GM23338 (cell line): ENCODE measurements at regions not wholly inside any gene's neighbourhood (a gene's known extent, or its start where the extent isn't known, plus 50 kb on each side); places are given as distances from the start of the nearest gene placed in this dataset.

ENCODE experiments used
- ATAC-seq: fragments of 200-7000 bp; cut with Tn5 transposase; 3 replicates; pipeline ENCODE4 v1.9.1; 2020
- DNase-seq: peaks from one replicate; pipeline ENCODE4 v3.0.0-alpha.2; 2015; ENCODE audit warnings: low spot score
- H2AFZ ChIP-seq: fragments of 200-600 bp; sonication (generic); 2 replicates; pipeline ENCODE4 v1.8.0; 2016; ENCODE audit warnings: antibody characterized with exemption, mild to moderate bottlenecking, moderate library complexity
- H3F3A ChIP-seq: fragments of 200-600 bp; sonication (generic); replicated peaks from 2 replicates; pipeline ENCODE4 v1.8.0; 2017; ENCODE audit warnings: antibody characterized with exemption, mixed run types, low read depth
- H3K27ac ChIP-seq: fragments of 200-600 bp; sonication (generic); 2 replicates; pipeline ENCODE4 v1.6.1; 2016; ENCODE audit warnings: low read depth
- H3K27me3 ChIP-seq: fragments of 200-600 bp; sonication (generic); 2 replicates; pipeline ENCODE4 v1.8.0; 2016; ENCODE audit warnings: mild to moderate bottlenecking, mixed run types, moderate library complexity; ENCODE audit not compliant: insufficient read depth
- H3K36me3 ChIP-seq: fragments of 200-600 bp; sonication (generic); 2 replicates; pipeline ENCODE4 v1.8.0; 2016; ENCODE audit warnings: mild to moderate bottlenecking; ENCODE audit not compliant: insufficient read depth
- H3K4me1 ChIP-seq: fragments of 200-600 bp; sonication (generic); 2 replicates; pipeline ENCODE4 v1.8.0; 2016; ENCODE audit warnings: mild to moderate bottlenecking, moderate library complexity; ENCODE audit not compliant: insufficient read depth
- H3K4me2 ChIP-seq: fragments of 200-600 bp; sonication (generic); 2 replicates; pipeline ENCODE4 v1.7.1; 2017; ENCODE audit warnings: mixed run types
- H3K4me3 ChIP-seq: fragments of 200-600 bp; sonication (generic); 2 replicates; pipeline ENCODE4 v1.6.1; 2016; ENCODE audit warnings: mixed run types
- H3K79me2 ChIP-seq: fragments of 200-600 bp; sonication (generic); replicated peaks from 2 replicates; pipeline ENCODE4 v1.8.0; 2017; ENCODE audit warnings: mild to moderate bottlenecking; ENCODE audit not compliant: insufficient read depth
- H3K9me2 ChIP-seq: fragments of 200-600 bp; sonication (generic); 2 replicates; pipeline ENCODE4 v1.8.0; 2017; ENCODE audit not compliant: insufficient read depth
- H4K20me1 ChIP-seq: fragments of 200-600 bp; sonication (generic); replicated peaks from 2 replicates; pipeline ENCODE4 v1.8.0; 2017; ENCODE audit warnings: mild to moderate bottlenecking; ENCODE audit not compliant: insufficient read depth
- H3K27ac Mint-ChIP-seq: 2 replicates; pipeline ENCODE4 v1.8.0; 2020; ENCODE audit warnings: inconsistent platforms, mild to moderate bottlenecking, moderate library complexity, mixed read lengths
- H3K27me3 Mint-ChIP-seq: 3 replicates; pipeline ENCODE4 v1.8.0; 2022; ENCODE audit warnings: low read depth, mild to moderate bottlenecking, moderate library complexity, mixed read lengths, inconsistent platforms; ENCODE audit not compliant: insufficient read depth, poor library complexity
- H3K36me3 Mint-ChIP-seq: 3 replicates; pipeline ENCODE4 v1.8.0; 2021; ENCODE audit warnings: low read depth, mild to moderate bottlenecking, inconsistent platforms, moderate library complexity, mixed read lengths
- H3K4me1 Mint-ChIP-seq: 3 replicates; pipeline ENCODE4 v1.8.0; 2020; ENCODE audit warnings: mild to moderate bottlenecking, inconsistent platforms, mixed read lengths
- H3K4me3 Mint-ChIP-seq: 3 replicates; pipeline ENCODE4 v1.8.0; 2021; ENCODE audit warnings: moderate library complexity, mild to moderate bottlenecking, inconsistent platforms, mixed read lengths
- H3K9me3 Mint-ChIP-seq: 3 replicates; pipeline ENCODE4 v1.8.0; 2020; ENCODE audit warnings: moderate library complexity, mild to moderate bottlenecking, inconsistent platforms, mixed read lengths
- CREB1 ChIP-seq: fragments of 250-450 bp; sonication (Bioruptor Pico); IDR thresholded peaks from 2 replicates; pipeline ENCODE4 v1.5.0; 2020; ENCODE audit warnings: low read depth, mild to moderate bottlenecking, moderate library complexity
- CTCF ChIP-seq, 2 experiments: fragments of 200-600 bp in 1 of 2; sonication (generic) in 1 of 2; conservative IDR thresholded peaks; 2 replicates each; pipeline versions ENCODE4 v1.5.1 to v1.6.1; 2016 to 2017; ENCODE audit warnings: antibody characterized with exemption in 2 of 2, low read depth in 2 of 2, mild to moderate bottlenecking in 2 of 2, moderate library complexity in 1 of 2
- ETS1 ChIP-seq: IDR thresholded peaks from 2 replicates; pipeline ENCODE4 v1.6.1; 2016; ENCODE audit warnings: antibody characterized with exemption
- EZH2 ChIP-seq: fragments of 200-600 bp; sonication (generic); IDR thresholded peaks from one replicate; pipeline ENCODE4 v1.8.0; 2017; ENCODE audit warnings: antibody characterized with exemption, mild to moderate bottlenecking, low read depth; ENCODE audit not compliant: unreplicated experiment
- EZH2phosphoT487 ChIP-seq: fragments of 200-600 bp; sonication (generic); IDR thresholded peaks from one replicate; pipeline ENCODE4 v1.8.1; 2018; ENCODE audit warnings: antibody characterized with exemption; ENCODE audit not compliant: unreplicated experiment
- JUNB ChIP-seq: IDR thresholded peaks from one replicate; pipeline ENCODE4 v1.6.1; 2016; ENCODE audit warnings: antibody characterized with exemption; ENCODE audit not compliant: unreplicated experiment
- POLR2AphosphoS5 ChIP-seq: IDR thresholded peaks from 2 replicates; pipeline ENCODE4 v1.6.1; 2016; ENCODE audit warnings: antibody characterized with exemption, low read depth
- REST ChIP-seq: IDR thresholded peaks from one replicate; pipeline ENCODE4 v1.6.1; 2018; ENCODE audit warnings: antibody characterized with exemption; ENCODE audit not compliant: unreplicated experiment
- STAT1 ChIP-seq: IDR thresholded peaks from one replicate; pipeline ENCODE4 v1.6.1; 2016; ENCODE audit warnings: antibody characterized with exemption; ENCODE audit not compliant: unreplicated experiment
- ZNF331 ChIP-seq: fragments of 250-450 bp; sonication (Bioruptor Pico); IDR thresholded peaks from 2 replicates; pipeline ENCODE4 v1.5.0; 2020; ENCODE audit warnings: low read depth, mild to moderate bottlenecking, moderate library complexity

- peak in 1 of 2 experiments; percentile 47; a peak in 2 of 4 replicates for TF ChIP-seq CTCF (conservative IDR thresholded peaks at IDR 0.05; ENCODE audit: low read depth in 2 of 2)
- TF ChIP-seq ETS1 = no peak
- H3K36me3 ChIP-seq = no peaks in the 10 kb centered on the region; the same call in 1 of the 2 replicates
- no peak overlapping the region for H3K4me2 ChIP-seq
- Mint-ChIP-seq H3K27ac (no peak overlapping the region), H3K4me3 (no peak overlapping the region), H3K9me3 (no peaks in the 10 kb centered on the region), H3K4me1 (peaks cover 23% of the 10 kb centered on the region), H3K36me3 (no peaks in the 10 kb centered on the region), H3K27me3 (peaks cover 2% of the 10 kb centered on the region)
- H3K27me3 ChIP-seq = peaks cover 22% of the 10 kb centered on the region
- H4K20me1 ChIP-seq = no peaks in the 10 kb centered on the region
- H3K4me1 ChIP-seq = peaks cover 10% of the 10 kb centered on the region
- H3F3A ChIP-seq = no peaks in the 10 kb centered on the region
- ATAC-seq (peak; percentile 56), DNase-seq (peak; percentile 54)
- no peak overlapping the region for H3K4me3 ChIP-seq
- H3K27ac ChIP-seq = no peak overlapping the region
- H2AFZ ChIP-seq = no peak overlapping the region
- no peaks in the 10 kb centered on the region for H3K9me2 ChIP-seq
- no peaks in the 10 kb centered on the region for H3K79me2 ChIP-seq
Measured at GRCh38 chr13:53311561-53311960, 282.9 kb downstream of the OLFM4 start.

- DNase-seq (no peak), ATAC-seq (no peak)
- no peaks in the 10 kb centered on the region for H3K36me3 Mint-ChIP-seq
- no peaks in the 10 kb centered on the region for H3K4me1 Mint-ChIP-seq
- Histone ChIP-seq H3K27me3 (no peaks in the 10 kb centered on the region), H3K9me2 (no peaks in the 10 kb centered on the region), H3K4me3 (no peak overlapping the region), H3F3A (no peaks in the 10 kb centered on the region), H3K27ac (no peak overlapping the region), H3K4me1 (no peaks in the 10 kb centered on the region), H3K79me2 (no peaks in the 10 kb centered on the region), H3K4me2 (no peak overlapping the region), H2AFZ (no peak overlapping the region), H3K36me3 (no peaks in the 10 kb centered on the region), H4K20me1 (no peaks in the 10 kb centered on the region)
- no peak overlapping the region for H3K4me3 Mint-ChIP-seq
- H3K27ac Mint-ChIP-seq = no peak overlapping the region
- no peaks in the 10 kb centered on the region for H3K9me3 Mint-ChIP-seq
- H3K27me3 Mint-ChIP-seq = no peaks in the 10 kb centered on the region
- no peak for TF ChIP-seq JUNB
- no peak for TF ChIP-seq EZH2phosphoT487
- TF ChIP-seq ETS1 = no peak
- no peak for TF ChIP-seq CREB1 (CRISPR knock-in tag)
- no peak for TF ChIP-seq STAT1
- no peak for TF ChIP-seq ZNF331 (CRISPR knock-in tag)
- TF ChIP-seq EZH2 = no peak
- no peak for TF ChIP-seq REST
- no peak for TF ChIP-seq CTCF (conservative IDR thresholded peaks at IDR 0.05; ENCODE audit: low read depth in 2 of 2)
- no peak for TF ChIP-seq POLR2AphosphoS5
Measured at GRCh38 chr13:53321296-53321801, 292.7 kb downstream of the OLFM4 start.
